Neural crest cell (in vitro differentiated cells): ENCODE measurements at regions not wholly inside any gene's neighbourhood (a gene's known extent, or its start where the extent isn't known, plus 50 kb on each side); places are given as distances from the start of the nearest gene placed in this dataset.
"Not testable (repeated sequence)": the region's sequence is repeated elsewhere in the genome, so short reads cannot be mapped to it uniquely, and the experiment has no call there.

Experiments
- DNase-seq: peaks from one replicate; pipeline ENCODE4 v3.0.0; 2021; ENCODE audit warnings: low read depth, mixed read lengths, low spot score
- H3K27ac Mint-ChIP-seq: one replicate; pipeline ENCODE4 v1.8.0; 2021; ENCODE audit warnings: mild to moderate bottlenecking, mixed read lengths; ENCODE audit not compliant: unreplicated experiment
- H3K27me3 Mint-ChIP-seq: 2 replicates; pipeline ENCODE4 v1.8.0; 2021; ENCODE audit warnings: low read depth, mild to moderate bottlenecking, mixed read lengths
- H3K36me3 Mint-ChIP-seq: 2 replicates; pipeline ENCODE4 v1.8.0; 2021; ENCODE audit warnings: low read depth, mild to moderate bottlenecking, mixed read lengths
- H3K4me1 Mint-ChIP-seq: 2 replicates; pipeline ENCODE4 v1.8.0; 2021; ENCODE audit warnings: mixed read lengths
- H3K4me3 Mint-ChIP-seq: one replicate; pipeline ENCODE4 v1.8.0; 2021; ENCODE audit warnings: mild to moderate bottlenecking, mixed read lengths
- H3K9me3 Mint-ChIP-seq: 2 replicates; pipeline ENCODE4 v1.8.0; 2021; ENCODE audit warnings: mixed read lengths
- TF ChIP-seq, protein P1 (sequence below): fragments of 200-600 bp; sonication (generic); conservative IDR thresholded peaks from 2 replicates; pipeline ENCODE4 v1.5.0; 2021; ENCODE audit warnings: antibody characterized with exemption, mild to moderate bottlenecking

DNA sequence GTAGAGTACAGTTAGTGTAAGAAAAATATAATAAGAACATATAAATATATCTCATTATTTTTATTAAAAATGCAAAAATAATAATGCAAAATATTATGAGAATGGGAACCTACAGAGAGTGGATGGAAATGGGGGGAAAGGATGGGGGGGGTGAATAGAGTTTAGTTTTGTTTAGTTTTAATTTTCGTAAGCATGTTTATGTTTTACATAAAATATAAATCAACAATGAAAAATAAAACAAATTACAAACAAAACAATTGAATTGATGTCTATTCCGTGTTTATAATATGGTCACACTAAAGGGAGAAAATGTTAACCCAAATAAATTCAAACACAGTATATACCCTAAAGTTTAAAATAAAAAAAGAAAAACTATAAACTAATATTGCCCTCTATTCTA, 1717.4 kb upstream of the SPRY2 start:
- H3K36me3 Mint-ChIP-seq = no peaks in the 10 kb centered on the region
- H3K4me3 Mint-ChIP-seq = no peak overlapping the region
- no peaks in the 10 kb centered on the region for H3K27me3 Mint-ChIP-seq
- DNase-seq = no peak
- H3K4me1 Mint-ChIP-seq = no peaks in the 10 kb centered on the region
- H3K9me3 Mint-ChIP-seq = no peaks in the 10 kb centered on the region
- H3K27ac Mint-ChIP-seq = no peak overlapping the region
- TF ChIP-seq, protein P1, sequence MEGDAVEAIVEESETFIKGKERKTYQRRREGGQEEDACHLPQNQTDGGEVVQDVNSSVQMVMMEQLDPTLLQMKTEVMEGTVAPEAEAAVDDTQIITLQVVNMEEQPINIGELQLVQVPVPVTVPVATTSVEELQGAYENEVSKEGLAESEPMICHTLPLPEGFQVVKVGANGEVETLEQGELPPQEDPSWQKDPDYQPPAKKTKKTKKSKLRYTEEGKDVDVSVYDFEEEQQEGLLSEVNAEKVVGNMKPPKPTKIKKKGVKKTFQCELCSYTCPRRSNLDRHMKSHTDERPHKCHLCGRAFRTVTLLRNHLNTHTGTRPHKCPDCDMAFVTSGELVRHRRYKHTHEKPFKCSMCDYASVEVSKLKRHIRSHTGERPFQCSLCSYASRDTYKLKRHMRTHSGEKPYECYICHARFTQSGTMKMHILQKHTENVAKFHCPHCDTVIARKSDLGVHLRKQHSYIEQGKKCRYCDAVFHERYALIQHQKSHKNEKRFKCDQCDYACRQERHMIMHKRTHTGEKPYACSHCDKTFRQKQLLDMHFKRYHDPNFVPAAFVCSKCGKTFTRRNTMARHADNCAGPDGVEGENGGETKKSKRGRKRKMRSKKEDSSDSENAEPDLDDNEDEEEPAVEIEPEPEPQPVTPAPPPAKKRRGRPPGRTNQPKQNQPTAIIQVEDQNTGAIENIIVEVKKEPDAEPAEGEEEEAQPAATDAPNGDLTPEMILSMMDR = no peak

DNA sequence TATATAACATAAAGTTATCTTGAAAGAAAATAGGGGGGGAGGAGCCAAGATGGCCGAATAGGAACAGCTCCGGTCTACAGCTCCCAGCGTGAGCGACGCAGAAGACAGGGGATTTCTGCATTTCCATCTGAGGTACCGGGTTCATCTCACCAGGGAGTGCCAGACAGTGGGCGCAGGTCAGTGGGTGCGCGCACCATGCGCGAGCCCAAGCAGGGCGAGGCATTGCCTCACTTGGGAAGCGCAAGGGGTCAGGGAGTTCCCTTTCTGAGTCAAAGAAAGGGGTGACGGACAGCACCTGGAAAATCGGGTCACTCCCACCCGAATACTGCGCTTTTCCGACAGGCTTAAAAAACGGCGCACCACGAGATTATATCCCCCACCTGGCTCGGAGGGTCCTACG, 1704.4 kb upstream of the SPRY2 start:
- H3K27ac Mint-ChIP-seq, H3K4me1 Mint-ChIP-seq, H3K9me3 Mint-ChIP-seq, H3K36me3 Mint-ChIP-seq, H3K4me3 Mint-ChIP-seq, DNase-seq, H3K27me3 Mint-ChIP-seq: not testable (repeated sequence)

DNA sequence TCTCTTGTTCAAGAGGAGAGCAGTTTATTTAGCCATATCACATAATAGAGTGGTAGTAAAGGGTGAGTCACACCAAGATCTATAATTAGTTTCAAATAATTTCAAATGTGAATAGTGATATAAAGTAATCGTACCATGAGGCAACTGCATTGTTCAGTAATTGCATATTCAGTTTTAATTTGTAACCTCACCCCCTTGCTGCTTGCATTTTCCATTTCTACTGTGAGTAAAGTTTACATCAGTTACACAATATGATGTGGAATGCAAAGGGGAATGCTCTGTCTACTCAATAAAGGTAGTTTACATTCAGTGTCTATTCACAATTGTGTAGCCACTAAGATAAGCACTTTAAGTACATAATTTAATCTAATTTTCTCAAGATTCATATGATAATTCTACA, 1695.7 kb upstream of the SPRY2 start:
- TF ChIP-seq, protein P1 = no peak
- no peak for DNase-seq
- no peaks in the 10 kb centered on the region for H3K4me1 Mint-ChIP-seq
- no peaks in the 10 kb centered on the region for H3K36me3 Mint-ChIP-seq
- H3K27me3 Mint-ChIP-seq = no peaks in the 10 kb centered on the region
- peaks cover 4% of the 10 kb centered on the region for H3K9me3 Mint-ChIP-seq
- H3K4me3 Mint-ChIP-seq = no peak overlapping the region
- H3K27ac Mint-ChIP-seq = no peak overlapping the region

DNA sequence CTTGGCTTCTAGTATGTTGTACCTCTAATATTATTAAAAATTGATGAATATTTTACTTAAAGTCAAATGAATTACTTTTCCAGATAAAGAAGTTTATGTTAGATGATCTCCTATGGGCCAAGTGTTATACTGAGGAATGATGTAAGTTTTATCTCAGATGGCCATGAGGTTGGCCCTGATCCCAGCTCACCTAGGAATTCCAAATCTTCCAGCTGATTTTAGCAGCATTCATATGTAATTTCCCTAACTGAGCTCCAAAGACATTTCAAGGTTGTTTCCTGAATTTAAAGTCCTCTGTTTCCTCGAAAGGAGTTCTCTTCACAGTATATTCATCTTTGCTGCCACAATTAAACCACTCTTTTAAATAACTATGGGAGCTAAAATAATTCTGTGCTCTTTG, 1670.4 kb upstream of the SPRY2 start:
- Mint-ChIP-seq H3K27ac (no peak overlapping the region), H3K4me1 (no peaks in the 10 kb centered on the region), H3K4me3 (no peak overlapping the region), H3K27me3 (no peaks in the 10 kb centered on the region), H3K36me3 (no peaks in the 10 kb centered on the region), H3K9me3 (no peaks in the 10 kb centered on the region)
- DNase-seq = no peak
- TF ChIP-seq, protein P1 = no peak

DNA sequence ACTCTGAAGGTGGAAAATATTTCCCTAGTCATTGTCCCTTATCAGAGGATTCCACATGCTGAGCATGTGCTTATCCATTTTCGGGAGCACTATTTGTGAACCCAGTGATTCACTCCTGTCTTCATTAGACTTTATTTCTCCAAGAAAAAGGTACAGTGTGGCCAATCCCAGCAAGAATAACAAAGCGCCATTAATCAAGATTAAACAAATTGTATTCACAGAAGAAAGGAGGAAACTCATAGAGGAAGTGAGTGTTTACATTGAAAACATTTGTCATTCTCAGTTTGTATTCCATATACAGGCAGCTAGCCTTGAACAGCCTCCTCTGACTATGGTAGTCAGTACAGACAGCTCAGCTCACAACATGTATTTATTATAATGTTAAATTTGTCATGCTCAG, 1669.9 kb upstream of the SPRY2 start:
- H3K27ac Mint-ChIP-seq = no peak overlapping the region
- H3K27me3 Mint-ChIP-seq = no peaks in the 10 kb centered on the region
- H3K4me1 Mint-ChIP-seq = no peaks in the 10 kb centered on the region
- no peaks in the 10 kb centered on the region for H3K9me3 Mint-ChIP-seq
- no peaks in the 10 kb centered on the region for H3K36me3 Mint-ChIP-seq
- H3K4me3 Mint-ChIP-seq = no peak overlapping the region
- TF ChIP-seq, protein P1 = no peak
- DNase-seq = no peak

DNA sequence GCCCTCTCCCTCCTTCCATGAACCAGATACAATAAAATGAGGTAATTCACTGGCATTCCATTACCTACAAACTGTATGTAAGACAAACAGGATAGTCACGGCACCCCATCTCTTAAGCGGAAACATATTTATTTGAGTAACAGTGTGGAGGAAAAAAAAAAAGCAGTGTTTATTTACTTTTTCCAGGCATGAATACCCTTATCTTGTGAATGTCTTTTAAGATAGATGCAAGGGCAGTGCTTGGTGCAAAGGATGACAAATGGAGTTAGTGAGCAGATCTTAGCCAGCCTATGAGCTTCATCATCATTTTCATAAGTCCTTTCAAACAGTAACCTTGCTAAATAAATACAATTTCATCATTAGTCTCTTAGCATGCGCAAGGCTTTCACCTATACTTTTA, 1661.8 kb upstream of the SPRY2 start:
- no peak overlapping the region for H3K4me3 Mint-ChIP-seq
- no peaks in the 10 kb centered on the region for H3K27me3 Mint-ChIP-seq
- DNase-seq = no peak
- no peak overlapping the region for H3K27ac Mint-ChIP-seq
- no peaks in the 10 kb centered on the region for H3K36me3 Mint-ChIP-seq
- no peaks in the 10 kb centered on the region for H3K4me1 Mint-ChIP-seq
- no peaks in the 10 kb centered on the region for H3K9me3 Mint-ChIP-seq
- TF ChIP-seq, protein P1 = no peak
